K562 (cell line): ENCODE measurements at regions not wholly inside any gene's neighbourhood (a gene's known extent, or its start where the extent isn't known, plus 50 kb on each side); places are given as distances from the start of the nearest gene placed in this dataset.

Experiments used
- CBFA2T3 ChIP-seq: fragments of 450-650 bp; IDR thresholded peaks from 2 replicates; pipeline ENCODE4 v1.6.1; 2017
- CREBBP ChIP-seq: IDR thresholded peaks from one replicate; pipeline ENCODE4 v1.6.1; 2012; ENCODE audit warnings: low read depth, mild to moderate bottlenecking, control low read depth, inconsistent platforms, low read length
- E2F6 ChIP-seq, 2 experiments: IDR thresholded peaks; 2 replicates each; pipeline ENCODE4 v1.6.1; 2011; ENCODE audit warnings: borderline replicate concordance in 1 of 2, control low read depth in 1 of 2, low read depth in 1 of 2, low read length in 1 of 2, mild to moderate bottlenecking in 1 of 2, mixed read lengths in 1 of 2, moderate library complexity in 1 of 2; ENCODE audit not compliant: insufficient read depth in 1 of 2, insufficient read length in 1 of 2, poor library complexity in 1 of 2, severe bottlenecking in 1 of 2; ENCODE audit errors: extremely low read depth in 1 of 2
- E2F8 ChIP-seq: fragments of 450-650 bp; IDR thresholded peaks from 2 replicates; pipeline ENCODE4 v1.7.1; 2018; ENCODE audit warnings: mild to moderate bottlenecking, low read depth; ENCODE audit not compliant: partially characterized antibody
- KAT8 ChIP-seq: fragments of 450-650 bp; IDR thresholded peaks from 2 replicates; pipeline ENCODE4 v1.6.1; 2016; ENCODE audit warnings: low read depth, mild to moderate bottlenecking
- L3MBTL2 ChIP-seq: fragments of 450-650 bp; IDR thresholded peaks from 2 replicates; pipeline ENCODE4 v1.6.1; 2016; ENCODE audit warnings: mild to moderate bottlenecking, moderate library complexity
- MNT ChIP-seq, 2 experiments: fragments of 450-650 bp; conservative IDR thresholded peaks; 2 replicates each; pipeline ENCODE4 v1.6.1; 2017; ENCODE audit warnings: mild to moderate bottlenecking in 2 of 2, moderate library complexity in 2 of 2
- MYC ChIP-seq, 2 experiments: fragments of 250-450 bp in 1 of 2; sonication (Bioruptor Pico) in 1 of 2; IDR thresholded peaks; 2 replicates each; pipeline versions ENCODE4 v1.5.1 to v1.6.1; 2012 to 2021; ENCODE audit warnings: low read depth in 2 of 2, borderline replicate concordance in 1 of 2, improper control_type of control experiment in 1 of 2, low read length in 1 of 2, mild to moderate bottlenecking in 1 of 2, moderate library complexity in 1 of 2
- NCOA6 ChIP-seq: fragments of 450-650 bp; IDR thresholded peaks from 2 replicates; pipeline ENCODE4 v1.6.1; 2017; ENCODE audit warnings: mild to moderate bottlenecking
- NCOR1 ChIP-seq: fragments of 450-650 bp; IDR thresholded peaks from 2 replicates; pipeline ENCODE4 v1.6.1; 2016; ENCODE audit warnings: mild to moderate bottlenecking, moderate library complexity
- PHB2 ChIP-seq: fragments of 450-650 bp; IDR thresholded peaks from 2 replicates; pipeline ENCODE4 v1.6.1; 2017; ENCODE audit warnings: low read depth
- RBFOX2 ChIP-seq: fragments of 200-400 bp; formaldehyde crosslinking; IDR thresholded peaks from 2 replicates; pipeline ENCODE4 v1.6.1; 2017; ENCODE audit warnings: low read depth, mild to moderate bottlenecking, low read length, moderate library complexity
- SAFB ChIP-seq: fragments of 200-400 bp; formaldehyde crosslinking; IDR thresholded peaks from 2 replicates; pipeline ENCODE4 v1.6.1; 2017; ENCODE audit warnings: low read depth, low read length, borderline replicate concordance
- SMAD4 ChIP-seq: fragments of 250-450 bp; sonication (Bioruptor Pico); conservative IDR thresholded peaks from 2 replicates; pipeline ENCODE4 v1.8.0; 2021; ENCODE audit warnings: inconsistent platforms, mild to moderate bottlenecking, moderate library complexity
- SRSF9 ChIP-seq: fragments of 200-400 bp; formaldehyde crosslinking; IDR thresholded peaks from 2 replicates; pipeline ENCODE4 v1.6.1; 2017; ENCODE audit warnings: low read depth, low read length, borderline replicate concordance
- TOE1 ChIP-seq, 2 experiments: fragments of 450-650 bp in 1 of 2; sonication (generic) in 1 of 2; formaldehyde crosslinking in 1 of 2; IDR thresholded peaks; 2 replicates each; pipeline versions ENCODE4 v1.7.1 to v1.8.0; 2016 to 2022; ENCODE audit warnings: borderline replicate concordance in 2 of 2, mild to moderate bottlenecking in 2 of 2, antibody characterized with exemption in 1 of 2, inconsistent platforms in 1 of 2, low read depth in 1 of 2, missing genetic modification reagents in 1 of 2, moderate library complexity in 1 of 2
- ZFP1 ChIP-seq: fragments of 450-650 bp; formaldehyde crosslinking; IDR thresholded peaks from 2 replicates; pipeline ENCODE4 v1.4.0; 2020; ENCODE audit warnings: mild to moderate bottlenecking, mixed read lengths
- ZFX ChIP-seq: sonication (generic); formaldehyde crosslinking; IDR thresholded peaks from 2 replicates; pipeline ENCODE4 v1.8.0; 2022; ENCODE audit warnings: mild to moderate bottlenecking, missing genetic modification reagents, moderate library complexity
- ZNF133 ChIP-seq: fragments of 250-450 bp; sonication (Bioruptor Pico); IDR thresholded peaks from 2 replicates; pipeline ENCODE4 v1.4.0; 2020; ENCODE audit warnings: mild to moderate bottlenecking
- ZNF184 ChIP-seq: sonication (generic); formaldehyde crosslinking; IDR thresholded peaks from 2 replicates; pipeline ENCODE4 v1.5.0; 2020; ENCODE audit warnings: missing genetic modification reagents
- TF ChIP-seq, protein P1 (sequence below), 3 experiments: IDR thresholded peaks in 2 of 3; conservative IDR thresholded peaks in 1 of 3; 2 replicates each; pipeline ENCODE4 v1.5.1; 2011 to 2012; ENCODE audit warnings: low read length in 3 of 3, mild to moderate bottlenecking in 3 of 3, control low read depth in 2 of 3, improper control_type of control experiment in 1 of 3, inconsistent platforms in 1 of 3, low read depth in 1 of 3, mixed read lengths in 1 of 3, moderate library complexity in 1 of 3; ENCODE audit not compliant: insufficient read depth in 2 of 3

DNA sequence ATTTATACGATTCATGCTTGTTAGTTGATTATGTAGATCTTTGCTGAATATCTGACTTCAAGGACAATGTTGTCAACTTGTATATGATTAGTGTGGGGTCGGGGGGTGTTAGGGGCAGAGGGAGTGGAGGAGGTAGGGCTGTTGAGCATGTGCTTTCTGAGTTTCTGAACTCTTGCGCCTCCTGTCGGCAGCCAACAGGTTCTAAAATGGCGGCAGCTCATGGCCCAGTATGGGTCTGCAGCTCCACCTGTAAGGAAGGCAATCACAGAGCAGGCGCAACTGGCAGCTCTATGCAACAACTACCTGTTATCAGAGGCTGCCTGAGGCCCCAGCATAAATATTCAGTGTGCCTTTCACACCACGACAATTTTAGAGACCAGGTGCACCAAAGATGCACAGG is 205.8 kb upstream of the PLXNA2 start (continued):
- TF ChIP-seq E2F8 (no peak), E2F6 (IDR thresholded peaks at IDR 0.05; ENCODE audit: borderline replicate concordance in 1 of 2, extremely low read depth in 1 of 2, insufficient read depth in 1 of 2, insufficient read length in 1 of 2, low read depth in 1 of 2, low read length in 1 of 2, poor library complexity in 1 of 2, severe bottlenecking in 1 of 2) (peak in 1 of 2 experiments; percentile 81), MNT (conservative IDR thresholded peaks at IDR 0.05) (no peak), NCOA6 (no peak), CBFA2T3 (no peak), RBFOX2 (no peak), L3MBTL2 (peak; percentile 68), CREBBP (no peak), PHB2 (no peak), KAT8 (no peak), SAFB (no peak), SMAD4 (no peak), TOE1 (IDR thresholded peaks at IDR 0.05; ENCODE audit: borderline replicate concordance) (no peak), TOE1 (CRISPR knock-in tag; IDR thresholded peaks at IDR 0.05; ENCODE audit: borderline replicate concordance, low read depth) (no peak), ZFX (no peak), MYC (IDR thresholded peaks at IDR 0.05; ENCODE audit: low read depth, low read length) (peak; percentile 83), MYC (CRISPR knock-in tag; IDR thresholded peaks at IDR 0.05; ENCODE audit: borderline replicate concordance, low read depth) (no peak), NCOR1 (no peak), ZNF184 (CRISPR knock-in tag) (no peak), SRSF9 (no peak), ZFP1 (CRISPR knock-in tag) (no peak), ZNF133 (CRISPR knock-in tag) (no peak)
- TF ChIP-seq, protein P1, sequence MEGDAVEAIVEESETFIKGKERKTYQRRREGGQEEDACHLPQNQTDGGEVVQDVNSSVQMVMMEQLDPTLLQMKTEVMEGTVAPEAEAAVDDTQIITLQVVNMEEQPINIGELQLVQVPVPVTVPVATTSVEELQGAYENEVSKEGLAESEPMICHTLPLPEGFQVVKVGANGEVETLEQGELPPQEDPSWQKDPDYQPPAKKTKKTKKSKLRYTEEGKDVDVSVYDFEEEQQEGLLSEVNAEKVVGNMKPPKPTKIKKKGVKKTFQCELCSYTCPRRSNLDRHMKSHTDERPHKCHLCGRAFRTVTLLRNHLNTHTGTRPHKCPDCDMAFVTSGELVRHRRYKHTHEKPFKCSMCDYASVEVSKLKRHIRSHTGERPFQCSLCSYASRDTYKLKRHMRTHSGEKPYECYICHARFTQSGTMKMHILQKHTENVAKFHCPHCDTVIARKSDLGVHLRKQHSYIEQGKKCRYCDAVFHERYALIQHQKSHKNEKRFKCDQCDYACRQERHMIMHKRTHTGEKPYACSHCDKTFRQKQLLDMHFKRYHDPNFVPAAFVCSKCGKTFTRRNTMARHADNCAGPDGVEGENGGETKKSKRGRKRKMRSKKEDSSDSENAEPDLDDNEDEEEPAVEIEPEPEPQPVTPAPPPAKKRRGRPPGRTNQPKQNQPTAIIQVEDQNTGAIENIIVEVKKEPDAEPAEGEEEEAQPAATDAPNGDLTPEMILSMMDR (IDR thresholded peaks at IDR 0.05 in 2 of 3, conservative IDR thresholded peaks at IDR 0.05 in 1 of 3; ENCODE audit: insufficient read depth in 2 of 3, low read depth in 1 of 3, low read length in 3 of 3), result peak; percentile 65 to 90 (median 67)
